Calu3 (cell line): ENCODE measurements at regions not wholly inside any gene's neighbourhood (a gene's known extent, or its start where the extent isn't known, plus 50 kb on each side); places are given as distances from the start of the nearest gene placed in this dataset.

Source experiments
- BruUV-seq: library from RNA; stranded (reverse); fragments of 400-500 nt; replicated peaks from 2 replicates; lab custom pipeline; 2021; lab: Mats Ljungman, UMichigan
- CTCF ChIA-PET: fragments of 300-600 bp; sonication (Branson Sonifier 250); formaldehyde crosslinking; loops from one replicate; lab custom pipeline; 2022; ENCODE audit warnings: antibody characterized with exemption; lab: Charles Lee
- DNase-seq: peaks from one replicate; pipeline ENCODE4 v3.0.0; 2022
- H3K27ac Mint-ChIP-seq: one replicate; pipeline ENCODE4 v1.8.0; 2022; ENCODE audit warnings: mixed read lengths; ENCODE audit not compliant: unreplicated experiment
- H3K27me3 Mint-ChIP-seq: one replicate; pipeline ENCODE4 v1.8.0; 2022; ENCODE audit warnings: mixed read lengths; ENCODE audit not compliant: unreplicated experiment
- H3K36me3 Mint-ChIP-seq: one replicate; pipeline ENCODE4 v1.8.0; 2022; ENCODE audit warnings: mild to moderate bottlenecking, moderate library complexity, mixed read lengths; ENCODE audit not compliant: insufficient read depth, unreplicated experiment
- H3K4me1 Mint-ChIP-seq: one replicate; pipeline ENCODE4 v1.8.0; 2022; ENCODE audit warnings: mild to moderate bottlenecking, low read depth, mixed read lengths; ENCODE audit not compliant: unreplicated experiment
- H3K4me3 Mint-ChIP-seq: one replicate; pipeline ENCODE4 v1.8.0; 2022; ENCODE audit warnings: mild to moderate bottlenecking, low read depth, moderate library complexity, mixed read lengths; ENCODE audit not compliant: unreplicated experiment
- H3K9me3 Mint-ChIP-seq: one replicate; pipeline ENCODE4 v1.8.0; 2022; ENCODE audit warnings: low read depth, mixed read lengths; ENCODE audit not compliant: unreplicated experiment
- CTCF ChIP-seq: fragments of 200-600 bp; IDR thresholded peaks from one replicate; pipeline ENCODE4 v1.8.0; 2022; ENCODE audit warnings: antibody characterized with exemption; ENCODE audit not compliant: unreplicated experiment
- intact Hi-C: fragments of 100-400 bp; cut with micrococcal nuclease; formaldehyde crosslinking; loops from one replicate; pipeline ENCODE4 v1.10.0; 2022; ENCODE audit not compliant: unreplicated experiment

GRCh38 chr7:22016507-22016906 is 70.8 kb upstream of the CDCA7L start:
- intact Hi-C loops, result no loop called here
- no peak overlapping the region for H3K27ac Mint-ChIP-seq
- no TSS peak for BruUV-seq

GRCh38 chr7:22013711-22014110 is 68.0 kb upstream of the CDCA7L start:
- H3K4me1 Mint-ChIP-seq, result no peaks in the 10 kb centered on the region
- peaks cover 83% of the 10 kb centered on the region for H3K27me3 Mint-ChIP-seq
- TF ChIP-seq CTCF, result no peak
- no TSS peak for BruUV-seq
- no peak overlapping the region for H3K4me3 Mint-ChIP-seq
- no peak for DNase-seq
- CTCF ChIA-PET, result interaction anchor here (0.6 kb wide), 1 partner anchor 326 kb away, joined by 3 read pairs; no protein-coding TSS in a partner anchor
- no peaks in the 10 kb centered on the region for H3K36me3 Mint-ChIP-seq
- intact Hi-C loops, result no loop called here
- no peak overlapping the region for H3K27ac Mint-ChIP-seq
- no peaks in the 10 kb centered on the region for H3K9me3 Mint-ChIP-seq

More at GRCh38 chr7:22016507-22016906, 70.8 kb upstream of the CDCA7L start:
- H3K27me3 Mint-ChIP-seq, result peaks cover 72% of the 10 kb centered on the region
- H3K4me1 Mint-ChIP-seq, result no peaks in the 10 kb centered on the region
- DNase-seq, result no peak
- H3K36me3 Mint-ChIP-seq, result no peaks in the 10 kb centered on the region
- TF ChIP-seq CTCF, result no peak
- CTCF ChIA-PET, result interaction anchor here (1.5 kb wide), 1 partner anchor 8 kb away, joined by 5 read pairs; no protein-coding TSS in a partner anchor
- no peak overlapping the region for H3K4me3 Mint-ChIP-seq
- no peaks in the 10 kb centered on the region for H3K9me3 Mint-ChIP-seq

- H3K27me3 Mint-ChIP-seq, result peaks cover 84% of the 10 kb centered on the region
These were observed 63.0 kb upstream of the CDCA7L start for GRCh38 chr7:22008683-22009082.

GRCh38 chr7:22008087-22008486 is 62.4 kb upstream of the CDCA7L start:
- intact Hi-C loops, result no loop called here
- no peak for TF ChIP-seq CTCF
- no TSS peak for BruUV-seq
- H3K27me3 Mint-ChIP-seq, result peaks cover 83% of the 10 kb centered on the region
- no peaks in the 10 kb centered on the region for H3K4me1 Mint-ChIP-seq
- DNase-seq, result no peak
- H3K27ac Mint-ChIP-seq, result no peak overlapping the region
- no peaks in the 10 kb centered on the region for H3K36me3 Mint-ChIP-seq
- H3K9me3 Mint-ChIP-seq, result no peaks in the 10 kb centered on the region
- no peak overlapping the region for H3K4me3 Mint-ChIP-seq
- CTCF ChIA-PET, result interaction anchor here (1.1 kb wide), 1 partner anchor 11 kb away, joined by 4 read pairs; no protein-coding TSS in a partner anchor

More at GRCh38 chr7:22008683-22009082, 63.0 kb upstream of the CDCA7L start:
- no TSS peak for BruUV-seq
- Mint-ChIP-seq H3K4me1 (no peaks in the 10 kb centered on the region), H3K36me3 (no peaks in the 10 kb centered on the region), H3K4me3 (no peak overlapping the region), H3K27ac (no peak overlapping the region), H3K9me3 (no peaks in the 10 kb centered on the region)
- intact Hi-C loops, result no loop called here
- no peak for DNase-seq
- no peak for TF ChIP-seq CTCF
- CTCF ChIA-PET, result interaction anchor here (0.7 kb wide), 1 partner anchor 977 kb away, joined by 5 read pairs; no protein-coding TSS in a partner anchor
